GM12891 (cell line): ENCODE measurements at regions not wholly inside any gene's neighbourhood (a gene's known extent, or its start where the extent isn't known, plus 50 kb on each side); places are given as distances from the start of the nearest gene placed in this dataset.

Experiments used
- POLR2A ChIP-seq: IDR thresholded peaks from 2 replicates; pipeline ENCODE4 v1.6.1; 2011; ENCODE audit warnings: low read depth, low read length, control low read depth
- POLR2AphosphoS5 ChIP-seq: IDR thresholded peaks from 2 replicates; pipeline ENCODE4 v1.6.1; 2011; ENCODE audit warnings: low read depth, low read length, control low read depth

- no peak for TF ChIP-seq POLR2A
- no peak for TF ChIP-seq POLR2AphosphoS5
These were observed 117.7 kb upstream of the C14orf180 start for GRCh38 chr14:104461676-104462449.
